Chondrocyte (in vitro differentiated cells): ENCODE measurements at regions not wholly inside any gene's neighbourhood (a gene's known extent, or its start where the extent isn't known, plus 50 kb on each side); places are given as distances from the start of the nearest gene placed in this dataset.

ENCODE experiments used
- DNase-seq: peaks from one replicate; pipeline ENCODE4 v3.0.0; 2021; ENCODE audit warnings: mixed read lengths, low spot score
- H3K27ac Mint-ChIP-seq: one replicate; pipeline ENCODE4 v1.8.0; 2021; ENCODE audit warnings: mild to moderate bottlenecking, moderate library complexity, mixed read lengths; ENCODE audit not compliant: unreplicated experiment
- H3K27me3 Mint-ChIP-seq: 2 replicates; pipeline ENCODE4 v1.8.0; 2021; ENCODE audit warnings: low read depth, mixed read lengths
- H3K36me3 Mint-ChIP-seq: 2 replicates; pipeline ENCODE4 v1.8.0; 2021; ENCODE audit warnings: low read depth, mixed read lengths
- H3K4me1 Mint-ChIP-seq: 2 replicates; pipeline ENCODE4 v1.8.0; 2021; ENCODE audit warnings: low read depth, mild to moderate bottlenecking, mixed read lengths
- H3K4me3 Mint-ChIP-seq: one replicate; pipeline ENCODE4 v1.8.0; 2021; ENCODE audit warnings: mild to moderate bottlenecking, moderate library complexity, mixed read lengths; ENCODE audit not compliant: unreplicated experiment
- H3K9me3 Mint-ChIP-seq: 2 replicates; pipeline ENCODE4 v1.8.0; 2021; ENCODE audit warnings: low read depth, mixed read lengths
- TF ChIP-seq, protein P1 (sequence below): fragments of 200-600 bp; sonication (generic); IDR thresholded peaks from 2 replicates; pipeline ENCODE4 v1.5.0; 2021; ENCODE audit warnings: antibody characterized with exemption, mild to moderate bottlenecking, moderate library complexity

DNA sequence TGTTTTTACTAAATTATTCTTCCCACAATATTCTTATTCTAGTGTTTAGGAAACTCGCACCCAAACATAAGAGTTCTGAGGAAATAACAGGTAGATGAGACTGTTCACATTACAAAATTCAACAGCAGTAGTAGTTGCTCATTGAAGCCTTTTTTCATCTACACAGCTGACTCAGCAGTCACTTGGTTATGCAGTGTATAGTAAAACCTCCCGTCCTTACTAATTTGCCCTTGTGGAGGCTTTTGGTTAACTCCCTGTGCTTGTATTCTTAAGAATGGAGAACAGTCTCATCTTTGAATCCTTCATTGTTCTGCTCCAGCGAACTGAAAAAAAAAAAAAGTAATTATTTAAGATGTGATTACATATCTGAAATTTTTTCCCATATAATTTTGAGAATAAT is 1716.6 kb downstream of the PCDH7 start:
- no peak overlapping the region for H3K4me3 Mint-ChIP-seq
- no peak for DNase-seq
- peaks cover 14% of the 10 kb centered on the region for H3K9me3 Mint-ChIP-seq
- no peaks in the 10 kb centered on the region for H3K27me3 Mint-ChIP-seq
- H3K27ac Mint-ChIP-seq, result no peak overlapping the region
- TF ChIP-seq, protein P1, sequence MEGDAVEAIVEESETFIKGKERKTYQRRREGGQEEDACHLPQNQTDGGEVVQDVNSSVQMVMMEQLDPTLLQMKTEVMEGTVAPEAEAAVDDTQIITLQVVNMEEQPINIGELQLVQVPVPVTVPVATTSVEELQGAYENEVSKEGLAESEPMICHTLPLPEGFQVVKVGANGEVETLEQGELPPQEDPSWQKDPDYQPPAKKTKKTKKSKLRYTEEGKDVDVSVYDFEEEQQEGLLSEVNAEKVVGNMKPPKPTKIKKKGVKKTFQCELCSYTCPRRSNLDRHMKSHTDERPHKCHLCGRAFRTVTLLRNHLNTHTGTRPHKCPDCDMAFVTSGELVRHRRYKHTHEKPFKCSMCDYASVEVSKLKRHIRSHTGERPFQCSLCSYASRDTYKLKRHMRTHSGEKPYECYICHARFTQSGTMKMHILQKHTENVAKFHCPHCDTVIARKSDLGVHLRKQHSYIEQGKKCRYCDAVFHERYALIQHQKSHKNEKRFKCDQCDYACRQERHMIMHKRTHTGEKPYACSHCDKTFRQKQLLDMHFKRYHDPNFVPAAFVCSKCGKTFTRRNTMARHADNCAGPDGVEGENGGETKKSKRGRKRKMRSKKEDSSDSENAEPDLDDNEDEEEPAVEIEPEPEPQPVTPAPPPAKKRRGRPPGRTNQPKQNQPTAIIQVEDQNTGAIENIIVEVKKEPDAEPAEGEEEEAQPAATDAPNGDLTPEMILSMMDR, result no peak
- H3K36me3 Mint-ChIP-seq, result peaks cover 2% of the 10 kb centered on the region
- H3K4me1 Mint-ChIP-seq, result no peaks in the 10 kb centered on the region

DNA sequence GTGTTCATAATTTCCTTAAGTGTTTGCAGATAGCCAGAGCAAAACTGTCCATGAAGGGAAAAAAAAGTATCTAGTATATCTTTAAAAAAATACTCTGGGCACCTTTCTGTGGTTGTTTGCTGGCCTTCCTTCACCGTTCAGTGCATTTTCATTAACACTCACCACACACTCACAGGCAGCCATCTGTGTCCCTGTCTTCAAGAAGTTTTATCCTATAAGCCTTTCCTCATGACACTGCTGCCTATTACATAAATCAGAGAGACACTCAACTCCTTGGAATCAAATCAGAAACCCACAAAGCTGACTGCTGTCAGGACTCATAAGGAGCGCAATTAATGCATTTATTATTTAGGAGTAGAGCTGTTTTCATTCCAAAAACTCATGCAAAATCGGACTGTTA is 1720.2 kb downstream of the PCDH7 start:
- TF ChIP-seq, protein P1, result no peak
- Mint-ChIP-seq H3K36me3 (no peaks in the 10 kb centered on the region), H3K4me3 (no peak overlapping the region), H3K4me1 (no peaks in the 10 kb centered on the region), H3K27ac (no peak overlapping the region), H3K27me3 (no peaks in the 10 kb centered on the region), H3K9me3 (peaks cover 3% of the 10 kb centered on the region)
- no peak for DNase-seq

DNA sequence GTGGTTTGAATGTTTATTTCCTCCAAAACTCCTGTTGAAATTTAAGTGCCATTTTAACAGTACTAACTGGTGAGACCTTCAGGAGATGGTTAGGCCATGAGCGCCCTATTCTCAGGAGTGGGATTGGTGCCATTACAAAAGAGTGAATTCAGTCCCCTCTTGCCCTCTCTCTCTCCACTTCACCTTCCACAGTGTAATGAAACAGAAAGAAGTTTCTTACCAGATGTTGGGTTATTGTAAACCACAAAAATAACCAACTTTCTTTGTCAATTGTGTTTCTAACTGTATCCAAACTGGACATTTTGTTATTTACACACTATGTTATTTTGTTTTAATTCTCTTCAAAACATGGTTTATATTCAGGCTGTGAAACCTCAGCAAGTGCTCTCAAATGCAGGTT is 1734.3 kb downstream of the PCDH7 start:
- H3K27me3 Mint-ChIP-seq, result no peaks in the 10 kb centered on the region
- H3K4me1 Mint-ChIP-seq, result no peaks in the 10 kb centered on the region
- DNase-seq, result no peak
- TF ChIP-seq, protein P1, result no peak
- peaks cover 4% of the 10 kb centered on the region for H3K9me3 Mint-ChIP-seq
- H3K4me3 Mint-ChIP-seq, result no peak overlapping the region
- H3K27ac Mint-ChIP-seq, result no peak overlapping the region
- H3K36me3 Mint-ChIP-seq, result no peaks in the 10 kb centered on the region

DNA sequence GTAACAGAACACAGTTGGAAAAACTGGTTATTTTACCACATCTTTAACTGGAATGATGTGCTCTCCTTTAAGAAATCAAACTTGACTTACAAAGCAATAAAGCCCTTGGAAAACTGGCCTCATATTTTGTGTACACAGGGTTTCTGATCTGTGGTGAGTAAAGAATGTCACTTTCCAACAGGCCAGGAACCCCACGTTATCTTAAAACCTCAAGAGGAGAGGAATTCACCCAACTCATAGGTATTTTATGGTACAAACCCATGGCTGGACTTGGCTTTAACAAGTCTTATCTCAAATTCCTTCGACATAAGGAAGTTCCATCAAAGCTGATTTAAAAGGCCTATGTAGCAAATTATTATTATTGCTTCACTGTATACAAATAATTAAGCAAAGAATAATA is 1735.1 kb downstream of the PCDH7 start:
- H3K4me1 Mint-ChIP-seq, result no peaks in the 10 kb centered on the region
- peaks cover 4% of the 10 kb centered on the region for H3K9me3 Mint-ChIP-seq
- no peak overlapping the region for H3K27ac Mint-ChIP-seq
- H3K27me3 Mint-ChIP-seq, result no peaks in the 10 kb centered on the region
- H3K36me3 Mint-ChIP-seq, result no peaks in the 10 kb centered on the region
- TF ChIP-seq, protein P1, result no peak
- DNase-seq, result no peak
- no peak overlapping the region for H3K4me3 Mint-ChIP-seq

DNA sequence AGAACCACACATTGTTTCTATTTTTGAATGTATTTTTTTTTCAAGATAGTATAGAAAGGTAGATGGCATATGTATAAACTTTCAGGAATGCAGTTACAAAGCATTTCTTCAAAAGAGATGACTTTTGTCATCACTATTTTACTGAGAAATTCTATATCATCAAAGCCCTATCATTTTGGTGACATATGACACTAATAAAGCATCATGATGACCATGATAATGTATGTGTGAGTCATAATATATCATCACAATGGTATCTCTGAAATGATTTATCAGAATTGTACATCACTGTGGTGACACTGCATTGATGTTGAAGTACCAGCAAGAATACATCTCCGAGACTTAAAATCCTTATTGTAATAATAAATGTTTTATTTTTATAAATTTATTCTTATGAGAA is 1740.8 kb downstream of the PCDH7 start:
- no peaks in the 10 kb centered on the region for H3K27me3 Mint-ChIP-seq
- H3K36me3 Mint-ChIP-seq, result no peaks in the 10 kb centered on the region
- no peak overlapping the region for H3K4me3 Mint-ChIP-seq
- H3K4me1 Mint-ChIP-seq, result no peaks in the 10 kb centered on the region
- H3K27ac Mint-ChIP-seq, result no peak overlapping the region
- DNase-seq, result no peak
- TF ChIP-seq, protein P1, result no peak
- H3K9me3 Mint-ChIP-seq, result peaks cover 4% of the 10 kb centered on the region
